Activated T-cell treated with anti-CD3 and anti-CD28 coated beads, Interleukin-2, amount 50 U/mL, for 24 hours (primary cell): ENCODE measurements at regions not wholly inside any gene's neighbourhood (a gene's known extent, or its start where the extent isn't known, plus 50 kb on each side); places are given as distances from the start of the nearest gene placed in this dataset.

Experiments used
- DNase-seq: peaks from one replicate; pipeline ENCODE4 v3.0.0-alpha.2; 2020
- H3K27ac Mint-ChIP-seq: 2 replicates; pipeline ENCODE4 v1.8.0; 2020; ENCODE audit warnings: mild to moderate bottlenecking, mixed read lengths
- H3K27me3 Mint-ChIP-seq: 2 replicates; pipeline ENCODE4 v1.8.0; 2020; ENCODE audit warnings: mixed read lengths
- H3K36me3 Mint-ChIP-seq: 2 replicates; pipeline ENCODE4 v1.8.0; 2020; ENCODE audit warnings: low read depth, mixed read lengths
- H3K4me1 Mint-ChIP-seq: 2 replicates; pipeline ENCODE4 v1.8.0; 2020; ENCODE audit warnings: low read depth, mixed read lengths
- H3K4me3 Mint-ChIP-seq: 2 replicates; pipeline ENCODE4 v1.8.0; 2020; ENCODE audit warnings: mild to moderate bottlenecking, moderate library complexity, mixed read lengths
- H3K9me3 Mint-ChIP-seq: 2 replicates; pipeline ENCODE4 v1.8.0; 2020; ENCODE audit warnings: mixed read lengths

DNA sequence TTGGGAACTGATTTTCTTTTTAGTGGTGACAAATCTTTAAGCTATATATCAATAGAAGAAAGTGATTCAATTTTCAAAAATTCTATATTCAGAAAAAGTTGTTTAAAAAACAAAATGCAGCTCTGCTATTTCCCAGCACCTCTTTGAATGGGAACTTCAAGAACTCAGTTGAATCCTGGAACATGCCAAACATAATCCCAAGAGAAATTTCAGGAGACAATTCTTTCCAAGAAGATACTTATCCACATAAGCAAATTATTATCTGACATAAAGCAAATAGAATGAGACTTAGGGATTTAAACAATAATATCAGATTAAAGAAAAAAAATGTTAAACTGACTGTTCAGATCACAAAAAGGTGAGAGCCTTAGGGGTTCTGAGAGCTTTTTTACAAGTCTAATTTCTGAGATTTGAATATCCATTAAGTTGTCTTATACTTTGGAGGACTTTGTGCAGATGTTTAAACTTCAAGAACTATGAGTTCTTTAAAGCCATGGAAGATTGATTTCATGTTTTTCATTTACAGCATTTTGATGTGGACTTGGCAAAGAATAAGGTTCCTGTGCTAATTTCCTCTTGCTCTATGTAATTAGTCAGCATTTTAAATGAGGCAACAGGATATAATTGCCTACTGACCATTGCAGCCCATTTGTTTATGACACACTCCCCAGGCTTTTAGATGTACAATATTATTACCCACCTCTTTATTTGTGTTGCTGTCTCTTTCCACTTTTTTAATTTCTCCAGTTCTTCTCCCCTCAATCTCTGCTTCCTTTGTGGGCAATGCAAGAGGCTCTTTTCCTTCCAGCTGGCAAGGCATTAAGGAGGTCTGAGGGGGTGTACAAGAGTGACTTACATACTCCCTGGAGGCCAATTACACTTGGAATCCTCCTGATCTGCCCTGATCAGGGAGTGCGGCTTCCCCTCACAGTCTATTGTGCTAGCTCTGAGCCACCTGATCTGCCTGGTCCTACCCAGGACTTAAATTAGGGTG is 419.1 kb downstream of the NR2F1-AS1 start:
- DNase-seq = no peak
- H3K36me3 Mint-ChIP-seq = no peaks in the 10 kb centered on the region
- H3K27ac Mint-ChIP-seq = no peak overlapping the region
- H3K27me3 Mint-ChIP-seq = no peaks in the 10 kb centered on the region
- H3K4me3 Mint-ChIP-seq = no peak overlapping the region
- H3K4me1 Mint-ChIP-seq = no peaks in the 10 kb centered on the region
- H3K9me3 Mint-ChIP-seq = peaks cover 4% of the 10 kb centered on the region

- H3K27ac Mint-ChIP-seq = no peak overlapping the region
- H3K4me3 Mint-ChIP-seq = no peak overlapping the region
- H3K27me3 Mint-ChIP-seq = no peaks in the 10 kb centered on the region
- no peaks in the 10 kb centered on the region for H3K36me3 Mint-ChIP-seq
- H3K9me3 Mint-ChIP-seq = no peaks in the 10 kb centered on the region
- DNase-seq = no peak
- no peaks in the 10 kb centered on the region for H3K4me1 Mint-ChIP-seq
Measured at GRCh38 chr5:93158841-93159240, 422.2 kb downstream of the NR2F1-AS1 start.

DNA sequence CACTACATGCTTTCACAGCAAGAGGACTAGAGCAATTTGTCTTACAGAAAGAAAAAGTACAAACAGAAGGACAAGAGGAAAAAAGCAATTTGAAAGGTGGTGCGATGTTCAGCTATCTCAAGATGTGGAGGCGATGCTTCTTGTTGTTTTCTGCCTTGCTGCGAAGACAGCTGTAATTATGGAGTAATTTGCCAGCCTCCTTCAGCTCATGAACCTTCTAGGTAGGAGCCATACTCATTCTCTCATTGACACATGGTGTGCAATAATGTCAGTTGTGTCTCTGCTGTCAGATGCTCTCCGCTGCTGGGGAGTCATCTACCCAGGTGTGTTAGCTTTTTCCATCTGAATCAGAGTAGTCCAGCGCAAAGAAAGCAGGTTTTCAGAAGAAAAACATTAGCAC is 424.5 kb downstream of the NR2F1-AS1 start:
- Mint-ChIP-seq H3K9me3 (no peaks in the 10 kb centered on the region), H3K36me3 (no peaks in the 10 kb centered on the region)
- no peak for DNase-seq

DNA sequence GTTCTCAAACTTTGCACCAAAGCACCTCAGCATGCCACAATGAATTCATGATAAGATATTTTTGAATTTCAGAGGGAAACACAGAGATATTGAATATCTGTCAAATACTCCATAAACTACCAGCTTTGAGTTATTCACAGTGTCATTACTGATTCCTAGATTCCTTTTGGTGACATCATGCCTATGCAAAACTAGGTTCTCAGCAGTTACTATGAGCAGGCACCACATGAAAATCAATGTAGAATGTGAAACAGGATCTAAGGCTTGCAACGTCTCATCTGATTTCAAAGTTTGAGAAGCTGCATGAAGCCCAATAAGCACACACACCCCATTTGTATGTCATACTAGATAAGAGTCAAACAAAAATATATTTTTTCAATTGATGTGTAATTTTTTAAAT is 426.5 kb downstream of the NR2F1-AS1 start:
- Mint-ChIP-seq H3K4me3 (no peak overlapping the region), H3K9me3 (no peaks in the 10 kb centered on the region), H3K27ac (no peak overlapping the region), H3K36me3 (no peaks in the 10 kb centered on the region), H3K4me1 (no peaks in the 10 kb centered on the region), H3K27me3 (no peaks in the 10 kb centered on the region)
- no peak for DNase-seq

More for the DNA sequence above, 424.5 kb downstream of the NR2F1-AS1 start:
- no peaks in the 10 kb centered on the region for H3K27me3 Mint-ChIP-seq
- no peak overlapping the region for H3K4me3 Mint-ChIP-seq
- H3K27ac Mint-ChIP-seq = no peak overlapping the region
- no peaks in the 10 kb centered on the region for H3K4me1 Mint-ChIP-seq

DNA sequence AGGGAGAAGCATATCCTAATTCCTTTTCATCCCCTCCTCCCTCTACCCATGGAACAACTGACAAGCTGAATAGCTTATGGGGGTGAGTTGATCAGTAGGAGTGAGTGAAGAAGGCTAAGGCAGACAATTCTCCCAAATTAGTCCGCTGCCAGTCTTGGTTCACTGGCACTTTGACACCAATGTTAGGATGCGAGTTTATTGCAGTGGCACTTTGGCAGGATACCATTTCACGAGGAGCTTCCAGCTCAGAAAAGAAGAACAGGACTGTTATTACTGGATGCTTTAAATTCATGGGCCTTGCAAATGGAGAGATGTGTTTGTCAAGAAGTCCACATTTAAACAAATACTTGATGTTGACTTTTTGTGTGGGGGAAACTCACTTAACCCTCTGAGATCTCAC is 427.6 kb downstream of the NR2F1-AS1 start:
- Mint-ChIP-seq H3K4me1 (no peaks in the 10 kb centered on the region), H3K27ac (no peak overlapping the region), H3K4me3 (no peak overlapping the region), H3K9me3 (no peaks in the 10 kb centered on the region), H3K36me3 (no peaks in the 10 kb centered on the region), H3K27me3 (no peaks in the 10 kb centered on the region)
- no peak for DNase-seq

DNA sequence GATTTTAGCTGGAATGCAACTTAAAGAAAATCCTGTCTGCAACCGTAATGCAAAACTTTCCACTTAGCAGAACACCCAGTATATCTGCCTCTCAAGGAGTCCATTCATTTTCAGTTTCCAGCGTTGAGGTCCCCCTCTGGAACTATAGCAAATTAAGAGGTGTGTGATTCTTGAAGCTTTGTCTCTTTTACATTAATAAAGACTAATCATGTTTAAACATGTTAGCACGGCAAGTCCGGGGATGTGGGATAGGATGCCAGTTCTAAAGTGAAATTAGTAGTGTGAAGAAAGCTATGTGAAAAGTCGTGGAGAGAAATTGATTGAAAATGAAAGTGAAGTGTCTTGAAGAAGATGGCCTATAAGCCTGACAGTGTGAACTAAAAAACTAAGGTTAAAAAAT is 429.1 kb downstream of the NR2F1-AS1 start:
- Mint-ChIP-seq H3K27me3 (no peaks in the 10 kb centered on the region), H3K4me1 (no peaks in the 10 kb centered on the region), H3K36me3 (no peaks in the 10 kb centered on the region), H3K4me3 (no peak overlapping the region), H3K9me3 (peaks cover 2% of the 10 kb centered on the region), H3K27ac (no peak overlapping the region)
- no peak for DNase-seq

DNA sequence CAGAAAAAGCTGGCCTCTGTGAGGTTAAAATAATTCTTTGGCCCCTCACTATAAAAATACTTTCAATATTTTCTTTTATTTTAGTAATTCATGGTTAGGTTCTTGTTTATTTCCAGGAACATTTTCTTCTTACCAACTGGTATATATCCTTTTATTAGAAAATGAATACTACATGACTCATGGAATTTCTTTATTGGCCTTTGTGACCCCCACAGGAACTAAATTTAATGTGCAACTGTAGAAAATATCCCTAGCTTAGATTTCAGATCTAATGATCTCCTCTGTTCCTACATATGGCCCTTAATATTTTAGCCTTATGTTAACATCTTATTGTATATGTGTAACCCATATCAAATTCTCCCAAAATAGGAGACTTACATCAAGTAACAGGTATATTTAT is 429.9 kb downstream of the NR2F1-AS1 start:
- H3K27me3 Mint-ChIP-seq = no peaks in the 10 kb centered on the region
- peaks cover 2% of the 10 kb centered on the region for H3K9me3 Mint-ChIP-seq
- no peak overlapping the region for H3K4me3 Mint-ChIP-seq
- no peaks in the 10 kb centered on the region for H3K4me1 Mint-ChIP-seq
- no peak overlapping the region for H3K27ac Mint-ChIP-seq
- H3K36me3 Mint-ChIP-seq = no peaks in the 10 kb centered on the region
- no peak for DNase-seq

DNA sequence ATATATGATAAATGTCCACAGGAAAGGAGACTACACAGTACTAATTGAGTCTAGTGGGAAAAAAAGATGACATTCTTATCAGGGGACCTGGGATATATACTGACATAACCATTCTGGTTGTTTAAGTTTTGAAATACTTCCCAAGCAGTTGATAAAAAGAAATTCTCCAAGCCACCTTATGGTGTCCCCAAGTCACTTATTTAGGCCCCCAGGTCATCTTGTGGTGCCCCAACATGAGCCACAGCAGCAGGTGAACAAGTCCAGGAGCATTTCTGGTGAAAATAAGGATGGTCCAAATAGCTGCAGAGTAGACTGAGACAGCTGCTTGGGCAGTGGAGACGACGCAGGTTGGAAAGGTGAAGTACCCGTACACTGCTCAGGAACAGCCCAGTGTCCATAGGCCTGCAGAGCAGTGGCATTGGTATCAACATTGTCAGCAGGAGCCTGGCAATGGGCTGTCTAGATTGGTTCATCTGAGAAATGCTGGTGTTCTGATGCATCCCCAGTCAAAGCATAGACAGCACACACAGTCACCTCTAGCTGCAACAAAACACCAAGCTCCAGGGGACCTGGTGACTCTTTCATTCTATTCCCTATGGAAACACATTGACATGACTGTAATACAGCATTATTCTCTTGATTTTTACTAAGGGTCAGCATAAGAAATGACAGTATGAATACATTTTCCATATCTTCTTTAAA is 430.6 kb downstream of the NR2F1-AS1 start:
- no peak for DNase-seq
- no peaks in the 10 kb centered on the region for H3K27me3 Mint-ChIP-seq
- H3K4me3 Mint-ChIP-seq = no peak overlapping the region
- H3K27ac Mint-ChIP-seq = no peak overlapping the region
- H3K4me1 Mint-ChIP-seq = no peaks in the 10 kb centered on the region
- no peaks in the 10 kb centered on the region for H3K36me3 Mint-ChIP-seq
- peaks cover 2% of the 10 kb centered on the region for H3K9me3 Mint-ChIP-seq

GRCh38 chr5:93145767-93146166 is 435.3 kb downstream of the NR2F1-AS1 start:
- Mint-ChIP-seq H3K27ac (no peak overlapping the region), H3K4me1 (no peaks in the 10 kb centered on the region), H3K36me3 (no peaks in the 10 kb centered on the region), H3K27me3 (no peaks in the 10 kb centered on the region), H3K9me3 (peaks cover 2% of the 10 kb centered on the region), H3K4me3 (no peak overlapping the region)
- no peak for DNase-seq

DNA sequence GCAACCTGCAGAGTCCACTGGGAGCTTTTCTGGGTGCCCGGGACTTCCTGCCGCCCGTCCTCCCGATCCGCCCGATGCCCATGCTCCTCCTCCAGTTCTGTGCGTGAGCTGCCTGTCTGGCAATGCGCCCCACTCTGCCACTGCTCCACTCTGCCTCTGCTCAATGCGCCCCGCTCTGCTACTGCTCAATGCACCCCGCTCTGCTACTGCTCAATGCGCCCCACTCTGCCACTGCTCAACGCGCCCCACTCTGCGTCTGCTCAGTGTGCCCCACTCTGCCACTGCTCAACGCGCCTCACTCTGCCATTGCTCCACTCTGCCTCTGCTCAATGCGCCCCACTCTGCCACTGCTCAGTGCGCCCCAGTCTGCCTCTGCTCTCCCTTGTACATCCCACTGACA is 436.0 kb downstream of the NR2F1-AS1 start:
- H3K4me1 Mint-ChIP-seq = no peaks in the 10 kb centered on the region
- H3K9me3 Mint-ChIP-seq = peaks cover 2% of the 10 kb centered on the region
- H3K36me3 Mint-ChIP-seq = no peaks in the 10 kb centered on the region
- H3K4me3 Mint-ChIP-seq = no peak overlapping the region
- H3K27me3 Mint-ChIP-seq = no peaks in the 10 kb centered on the region
- no peak overlapping the region for H3K27ac Mint-ChIP-seq
- DNase-seq = no peak

- H3K27me3 Mint-ChIP-seq = no peaks in the 10 kb centered on the region
- no peak overlapping the region for H3K4me3 Mint-ChIP-seq
- DNase-seq = no peak
- H3K36me3 Mint-ChIP-seq = no peaks in the 10 kb centered on the region
- no peaks in the 10 kb centered on the region for H3K4me1 Mint-ChIP-seq
- H3K27ac Mint-ChIP-seq = no peak overlapping the region
- H3K9me3 Mint-ChIP-seq = peaks cover 2% of the 10 kb centered on the region
Measured at GRCh38 chr5:93141969-93142368, 439.1 kb downstream of the NR2F1-AS1 start.

DNA sequence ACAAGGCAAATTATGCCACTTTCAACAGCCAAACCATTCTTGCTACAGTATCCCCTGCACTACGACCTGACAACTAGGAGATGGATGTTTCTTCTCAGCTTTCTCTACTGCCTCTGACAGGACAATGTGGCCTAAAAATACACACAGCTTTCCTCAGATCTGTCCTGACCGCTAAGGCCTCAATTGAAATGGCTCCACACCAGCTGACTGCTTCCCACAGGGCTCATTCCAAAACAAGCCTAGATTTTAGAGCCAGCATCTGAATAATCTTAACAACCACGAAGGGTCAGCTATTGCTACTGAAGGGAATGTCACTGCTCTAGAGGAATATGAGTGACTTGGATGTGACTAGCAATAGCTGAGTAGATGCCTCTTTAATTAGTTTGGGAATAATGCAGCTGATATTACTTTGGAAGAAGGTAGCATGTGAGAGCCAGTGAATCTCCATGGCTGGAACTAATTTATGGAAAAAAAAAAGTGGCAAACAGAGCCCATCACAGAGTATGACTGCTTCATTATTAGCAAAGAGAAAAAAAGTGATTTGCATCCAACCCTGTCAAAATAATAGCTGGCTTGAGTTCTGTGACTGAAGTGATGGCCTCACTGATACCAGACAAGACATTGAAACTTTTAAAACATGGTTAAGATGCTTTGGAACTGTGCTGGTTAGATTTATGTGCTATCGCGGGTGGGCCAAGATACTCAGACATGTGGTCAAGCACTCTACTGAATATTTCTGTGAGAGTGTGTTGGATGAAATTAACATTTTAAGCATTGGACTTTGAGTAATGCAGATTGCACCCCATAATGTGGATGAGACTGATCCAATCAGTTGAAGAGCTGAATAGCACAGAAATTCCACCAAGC is 450.2 kb downstream of the NR2F1-AS1 start:
- Mint-ChIP-seq H3K27ac (no peak overlapping the region), H3K4me3 (no peak overlapping the region), H3K36me3 (no peaks in the 10 kb centered on the region), H3K27me3 (no peaks in the 10 kb centered on the region), H3K9me3 (no peaks in the 10 kb centered on the region), H3K4me1 (no peaks in the 10 kb centered on the region)
- DNase-seq = no peak

GRCh38 chr5:93126634-93127033 is 454.4 kb downstream of the NR2F1-AS1 start:
- Mint-ChIP-seq H3K9me3 (no peaks in the 10 kb centered on the region), H3K4me1 (no peaks in the 10 kb centered on the region), H3K36me3 (no peaks in the 10 kb centered on the region), H3K27ac (no peak overlapping the region), H3K4me3 (no peak overlapping the region), H3K27me3 (no peaks in the 10 kb centered on the region)
- DNase-seq = no peak

- H3K9me3 Mint-ChIP-seq = no peaks in the 10 kb centered on the region
- DNase-seq = no peak
- H3K27ac Mint-ChIP-seq = no peak overlapping the region
- no peak overlapping the region for H3K4me3 Mint-ChIP-seq
- no peaks in the 10 kb centered on the region for H3K36me3 Mint-ChIP-seq
- H3K27me3 Mint-ChIP-seq = no peaks in the 10 kb centered on the region
- no peaks in the 10 kb centered on the region for H3K4me1 Mint-ChIP-seq
Measured at GRCh38 chr5:93123127-93123526, 457.9 kb downstream of the NR2F1-AS1 start.
